ENCODE measurements at regions not wholly inside any gene's neighbourhood (a gene's known extent, or its start where the extent isn't known, plus 50 kb on each side); places are given as distances from the start of the nearest gene placed in this dataset.

- TF ChIP-seq CTCF (conservative IDR thresholded peaks at IDR 0.05; ENCODE audit: control insufficient read depth, insufficient read depth, low read depth, low read length), result no peak
- no peak for DNase-seq (ENCODE audit: low read depth)
These were observed 351.8 kb upstream of the CDH11 start for GRCh38 chr16:65473699-65474098.

GRCh38 chr16:65469116-65469515 lies 347.3 kb upstream of the CDH11 start:
- no peak for TF ChIP-seq CTCF (conservative IDR thresholded peaks at IDR 0.05; ENCODE audit: control insufficient read depth, insufficient read depth, low read depth, low read length)
- no peak for DNase-seq (ENCODE audit: low read depth)
- no peak overlapping the region for H3K4me3 ChIP-seq (ENCODE audit: control insufficient read depth, low read depth, low read length)

More at GRCh38 chr16:65473699-65474098, 351.8 kb upstream of the CDH11 start:
- H3K4me3 ChIP-seq (ENCODE audit: control insufficient read depth, low read depth, low read length), result no peak overlapping the region

GRCh38 chr16:65468133-65468532 lies 346.3 kb upstream of the CDH11 start:
- no peak overlapping the region for H3K4me3 ChIP-seq (ENCODE audit: control insufficient read depth, low read depth, low read length)
- no peak for TF ChIP-seq CTCF (conservative IDR thresholded peaks at IDR 0.05; ENCODE audit: control insufficient read depth, insufficient read depth, low read depth, low read length)
- DNase-seq (ENCODE audit: low read depth), result no peak

- no peak for TF ChIP-seq CTCF (conservative IDR thresholded peaks at IDR 0.05; ENCODE audit: control insufficient read depth, insufficient read depth, low read depth, low read length)
- DNase-seq (ENCODE audit: low read depth), result no peak
- no peak overlapping the region for H3K4me3 ChIP-seq (ENCODE audit: control insufficient read depth, low read depth, low read length)
These were observed 341.9 kb upstream of the CDH11 start for GRCh38 chr16:65463652-65464260.

- H3K4me3 ChIP-seq (ENCODE audit: control insufficient read depth, low read depth, low read length), result no peak overlapping the region
- no peak for TF ChIP-seq CTCF (conservative IDR thresholded peaks at IDR 0.05; ENCODE audit: control insufficient read depth, insufficient read depth, low read depth, low read length)
- DNase-seq (ENCODE audit: low read depth), result no peak
These were observed 335.2 kb upstream of the CDH11 start for GRCh38 chr16:65457084-65457483.

- no peak for TF ChIP-seq CTCF (conservative IDR thresholded peaks at IDR 0.05; ENCODE audit: control insufficient read depth, insufficient read depth, low read depth, low read length)
- no peak overlapping the region for H3K4me3 ChIP-seq (ENCODE audit: control insufficient read depth, low read depth, low read length)
- no peak for DNase-seq (ENCODE audit: low read depth)
These were observed 333.9 kb upstream of the CDH11 start for GRCh38 chr16:65455761-65456160.

GRCh38 chr16:65453646-65454045 lies 331.8 kb upstream of the CDH11 start:
- TF ChIP-seq CTCF (conservative IDR thresholded peaks at IDR 0.05; ENCODE audit: control insufficient read depth, insufficient read depth, low read depth, low read length), result no peak
- no peak overlapping the region for H3K4me3 ChIP-seq (ENCODE audit: control insufficient read depth, low read depth, low read length)
- DNase-seq (ENCODE audit: low read depth), result no peak

Measured in fibroblast of mammary gland (primary cell).